CD8-positive, alpha-beta memory T cell (primary cell): ENCODE measurements at regions not wholly inside any gene's neighbourhood (a gene's known extent, or its start where the extent isn't known, plus 50 kb on each side); places are given as distances from the start of the nearest gene placed in this dataset.

Experiments
- CTCF ChIA-PET: fragments of 350-600 bp; sonication (Branson Sonifier 250); formaldehyde crosslinking; loops from one replicate; lab custom pipeline; 2021; ENCODE audit warnings: antibody characterized with exemption; lab: Charles Lee
- POLR2A ChIA-PET: fragments of 350-600 bp; sonication (Branson Sonifier 250); formaldehyde crosslinking; loops from one replicate; lab custom pipeline; 2021; ENCODE audit warnings: antibody characterized with exemption; lab: Charles Lee
- DNase-seq, 5 donors: peaks; one replicate each; pipeline versions ENCODE4 v3.0.0 to v3.0.0-alpha.2; 2020 to 2022; ENCODE audit warnings: mixed read lengths in 1 of 5
- H3K27ac ChIP-seq: one replicate; pipeline ENCODE4 v1.7.0; 2013; ENCODE audit warnings: low read depth, mild to moderate bottlenecking, low read length, moderate library complexity
- H3K27me3 ChIP-seq: 2 replicates; pipeline ENCODE4 v1.7.0; 2013; ENCODE audit warnings: low read length, mild to moderate bottlenecking; ENCODE audit not compliant: insufficient read depth, poor library complexity, severe bottlenecking
- H3K36me3 ChIP-seq: 2 replicates; pipeline ENCODE4 v1.7.0; 2013; ENCODE audit warnings: mild to moderate bottlenecking, low read length, moderate library complexity; ENCODE audit not compliant: insufficient read depth
- H3K4me1 ChIP-seq: 2 replicates; pipeline ENCODE4 v1.7.0; 2013; ENCODE audit warnings: mild to moderate bottlenecking, low read length, moderate library complexity; ENCODE audit not compliant: insufficient read depth
- H3K4me3 ChIP-seq: 2 replicates; pipeline ENCODE4 v1.7.0; 2013; ENCODE audit warnings: mild to moderate bottlenecking, low read length
- H3K9me3 ChIP-seq: 2 replicates; pipeline ENCODE4 v1.7.0; 2013; ENCODE audit warnings: mild to moderate bottlenecking, low read length
- H3K27ac Mint-ChIP-seq, 8 donors: one replicate each; pipeline ENCODE4 v1.8.0; 2020 to 2021; ENCODE audit warnings: mixed read lengths in 8 of 8, mild to moderate bottlenecking in 6 of 8, inconsistent platforms in 3 of 8, moderate library complexity in 3 of 8
- H3K27me3 Mint-ChIP-seq, 2 donors: one replicate each; pipeline ENCODE4 v1.8.0; 2020 to 2021; ENCODE audit warnings: mixed read lengths in 2 of 2, mild to moderate bottlenecking in 1 of 2, moderate library complexity in 1 of 2
- H3K36me3 Mint-ChIP-seq, 3 donors: one replicate each; pipeline ENCODE4 v1.8.0; 2020 to 2021; ENCODE audit warnings: mixed read lengths in 3 of 3, inconsistent platforms in 1 of 3, mild to moderate bottlenecking in 1 of 3
- H3K4me1 Mint-ChIP-seq, 3 donors: one replicate each; pipeline ENCODE4 v1.8.0; 2020 to 2021; ENCODE audit warnings: mixed read lengths in 3 of 3, inconsistent platforms in 1 of 3, mild to moderate bottlenecking in 1 of 3
- H3K4me3 Mint-ChIP-seq, 7 donors: one replicate each; pipeline ENCODE4 v1.8.0; 2020 to 2021; ENCODE audit warnings: mixed read lengths in 7 of 7, mild to moderate bottlenecking in 6 of 7, moderate library complexity in 4 of 7, inconsistent platforms in 2 of 7
- H3K9me3 Mint-ChIP-seq, 5 donors: one replicate each; pipeline ENCODE4 v1.8.0; 2020 to 2022; ENCODE audit warnings: mixed read lengths in 5 of 5, mild to moderate bottlenecking in 3 of 5, moderate library complexity in 2 of 5, inconsistent platforms in 1 of 5

DNA sequence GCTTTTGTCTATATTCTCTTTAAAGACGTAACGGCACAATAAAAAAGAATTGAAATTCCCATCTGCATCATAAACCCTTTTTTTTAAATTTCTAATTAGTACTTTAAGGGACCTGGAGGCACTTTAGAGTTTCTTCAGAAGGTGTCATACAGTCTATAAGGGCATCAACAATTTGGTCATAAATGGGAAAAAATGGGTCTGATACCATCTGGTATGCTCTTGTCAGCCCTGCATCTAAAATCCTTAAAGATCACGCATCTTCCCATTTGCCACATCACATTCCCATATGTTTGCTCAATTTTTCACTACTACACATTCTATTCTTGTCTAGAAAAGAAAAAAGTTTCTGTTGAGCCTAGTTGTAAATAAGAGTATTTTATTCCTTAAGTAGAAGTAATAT is 53.8 kb downstream of the COX7C start:
- H3K9me3 ChIP-seq = no peaks in the 10 kb centered on the region
- Mint-ChIP-seq H3K4me1 (no peaks in the 10 kb centered on the region), H3K36me3 (no peaks in the 10 kb centered on the region), H3K9me3 (peaks cover 0 to 1% (median 0%) of the 10 kb centered on the region in 5 donors), H3K4me3 (no peak overlapping the region), H3K27ac (no peak overlapping the region), H3K27me3 (peaks cover 4 to 14% of the 10 kb centered on the region in 2 donors)
- ChIA-PET CTCF (no interaction called here), POLR2A (no interaction called here)
- H3K4me3 ChIP-seq = no peak overlapping the region
- H3K4me1 ChIP-seq = no peaks in the 10 kb centered on the region
- no peak for DNase-seq
- H3K27ac ChIP-seq = no peak overlapping the region
- no peaks in the 10 kb centered on the region for H3K27me3 ChIP-seq
- no peaks in the 10 kb centered on the region for H3K36me3 ChIP-seq

- no peak overlapping the region for H3K27ac Mint-ChIP-seq
- no peaks in the 10 kb centered on the region for H3K9me3 Mint-ChIP-seq
- CTCF ChIA-PET = no interaction called here
- Histone ChIP-seq H3K36me3 (no peaks in the 10 kb centered on the region), H3K4me3 (no peak overlapping the region), H3K9me3 (no peaks in the 10 kb centered on the region), H3K4me1 (no peaks in the 10 kb centered on the region), H3K27me3 (no peaks in the 10 kb centered on the region), H3K27ac (no peak overlapping the region)
- no peaks in the 10 kb centered on the region for H3K4me1 Mint-ChIP-seq
- H3K27me3 Mint-ChIP-seq = peaks cover 4 to 14% of the 10 kb centered on the region in 2 donors
- no peaks in the 10 kb centered on the region for H3K36me3 Mint-ChIP-seq
- DNase-seq = no peak
- no peak overlapping the region for H3K4me3 Mint-ChIP-seq
- POLR2A ChIA-PET = no interaction called here
These were observed 56.3 kb downstream of the COX7C start for GRCh38 chr5:86674069-86674468.

DNA sequence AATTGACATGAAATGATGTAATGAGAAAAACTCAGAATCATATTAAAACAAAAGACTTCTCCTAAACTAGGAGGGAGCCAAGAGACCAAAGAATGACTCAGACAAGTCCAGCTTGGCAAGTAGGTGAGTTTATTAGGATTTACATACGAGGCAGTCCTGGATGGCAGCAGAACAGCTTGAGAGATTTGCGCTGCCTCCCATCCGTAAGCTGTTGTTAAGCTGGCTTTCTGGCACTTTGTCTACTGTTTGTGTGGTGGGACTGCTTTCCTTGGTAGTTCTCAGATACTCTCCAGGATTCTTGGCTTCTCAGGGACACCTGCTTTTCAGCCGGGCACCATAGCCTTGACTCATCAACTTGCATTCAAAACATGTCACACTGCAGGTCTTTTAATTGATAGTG is 57.6 kb downstream of the COX7C start:
- Histone ChIP-seq H3K4me3 (no peak overlapping the region), H3K36me3 (no peaks in the 10 kb centered on the region), H3K9me3 (no peaks in the 10 kb centered on the region), H3K27me3 (no peaks in the 10 kb centered on the region), H3K4me1 (no peaks in the 10 kb centered on the region), H3K27ac (no peak overlapping the region)
- Mint-ChIP-seq H3K36me3 (no peaks in the 10 kb centered on the region), H3K27me3 (peaks cover 2 to 9% of the 10 kb centered on the region in 2 donors), H3K9me3 (no peaks in the 10 kb centered on the region), H3K4me3 (no peak overlapping the region), H3K4me1 (no peaks in the 10 kb centered on the region), H3K27ac (no peak overlapping the region)
- POLR2A ChIA-PET = no interaction called here
- CTCF ChIA-PET = no interaction called here
- DNase-seq = no peak

GRCh38 chr5:86679529-86679928 is 61.8 kb downstream of the COX7C start:
- no peaks in the 10 kb centered on the region for H3K9me3 Mint-ChIP-seq
- H3K4me3 ChIP-seq = no peak overlapping the region
- no peak overlapping the region for H3K4me3 Mint-ChIP-seq
- H3K9me3 ChIP-seq = no peaks in the 10 kb centered on the region
- peak in 1 of 5 donors; percentile 11 for DNase-seq
- H3K27ac ChIP-seq = no peak overlapping the region
- no peaks in the 10 kb centered on the region for H3K4me1 ChIP-seq
- no peaks in the 10 kb centered on the region for H3K27me3 ChIP-seq
- no peak overlapping the region for H3K27ac Mint-ChIP-seq
- peaks cover 0 to 14% of the 10 kb centered on the region in 2 donors for H3K27me3 Mint-ChIP-seq
- no peaks in the 10 kb centered on the region for H3K36me3 ChIP-seq
- ChIA-PET CTCF (no interaction called here), POLR2A (no interaction called here)
- no peaks in the 10 kb centered on the region for H3K36me3 Mint-ChIP-seq
- H3K4me1 Mint-ChIP-seq = no peaks in the 10 kb centered on the region

GRCh38 chr5:86679949-86680348 is 62.2 kb downstream of the COX7C start:
- Histone ChIP-seq H3K36me3 (no peaks in the 10 kb centered on the region), H3K4me3 (no peak overlapping the region), H3K9me3 (no peaks in the 10 kb centered on the region), H3K27ac (no peak overlapping the region), H3K4me1 (no peaks in the 10 kb centered on the region), H3K27me3 (no peaks in the 10 kb centered on the region)
- Mint-ChIP-seq H3K4me1 (no peaks in the 10 kb centered on the region), H3K9me3 (no peaks in the 10 kb centered on the region), H3K36me3 (no peaks in the 10 kb centered on the region), H3K27ac (no peak overlapping the region), H3K27me3 (peaks cover 0 to 15% of the 10 kb centered on the region in 2 donors), H3K4me3 (no peak overlapping the region)
- no peak for DNase-seq
- ChIA-PET CTCF (no interaction called here), POLR2A (no interaction called here)

DNA sequence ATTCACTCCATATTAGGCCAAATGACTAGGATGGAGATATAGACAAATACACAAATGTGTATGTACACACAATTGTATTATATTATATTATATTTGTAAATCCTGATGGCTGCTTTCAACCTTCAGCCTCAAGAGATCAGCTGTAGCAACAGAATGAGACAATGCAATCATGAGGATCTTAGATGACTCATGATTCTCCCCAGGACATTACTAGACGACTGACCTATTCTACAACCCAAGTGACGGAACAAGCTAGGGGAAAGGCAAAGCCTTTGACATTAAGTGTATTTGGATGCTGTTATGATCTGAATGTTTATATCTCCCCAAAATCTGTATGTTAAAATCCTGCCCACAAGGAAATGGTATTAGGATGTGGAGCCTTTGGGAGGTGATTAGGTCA is 66.5 kb downstream of the COX7C start:
- Mint-ChIP-seq H3K4me3 (no peak overlapping the region), H3K9me3 (no peaks in the 10 kb centered on the region), H3K27me3 (peaks cover 0 to 15% of the 10 kb centered on the region in 2 donors), H3K27ac (peak overlapping the region in 1 of 8 donors; percentile 71), H3K4me1 (no peaks in the 10 kb centered on the region), H3K36me3 (no peaks in the 10 kb centered on the region)
- H3K4me3 ChIP-seq = no peak overlapping the region
- no peaks in the 10 kb centered on the region for H3K4me1 ChIP-seq
- ChIA-PET CTCF (no interaction called here), POLR2A (no interaction called here)
- H3K36me3 ChIP-seq = no peaks in the 10 kb centered on the region
- H3K27ac ChIP-seq = no peak overlapping the region
- no peak for DNase-seq
- H3K9me3 ChIP-seq = no peaks in the 10 kb centered on the region
- H3K27me3 ChIP-seq = no peaks in the 10 kb centered on the region

- Histone ChIP-seq H3K27ac (no peak overlapping the region), H3K27me3 (no peaks in the 10 kb centered on the region), H3K36me3 (no peaks in the 10 kb centered on the region), H3K9me3 (no peaks in the 10 kb centered on the region), H3K4me3 (no peak overlapping the region), H3K4me1 (no peaks in the 10 kb centered on the region)
- H3K36me3 Mint-ChIP-seq = no peaks in the 10 kb centered on the region
- no peaks in the 10 kb centered on the region for H3K4me1 Mint-ChIP-seq
- no peak for DNase-seq
- H3K27me3 Mint-ChIP-seq = peaks cover 0 to 15% of the 10 kb centered on the region in 2 donors
- no peak overlapping the region for H3K27ac Mint-ChIP-seq
- no peaks in the 10 kb centered on the region for H3K9me3 Mint-ChIP-seq
- no peak overlapping the region for H3K4me3 Mint-ChIP-seq
- CTCF ChIA-PET = no interaction called here
- POLR2A ChIA-PET = no interaction called here
These were observed 68.3 kb downstream of the COX7C start for GRCh38 chr5:86686046-86686445.

GRCh38 chr5:86688406-86688805 is 70.7 kb downstream of the COX7C start:
- no peak overlapping the region for H3K27ac ChIP-seq
- no peaks in the 10 kb centered on the region for H3K4me1 ChIP-seq
- H3K27ac Mint-ChIP-seq = no peak overlapping the region
- POLR2A ChIA-PET = no interaction called here
- no peaks in the 10 kb centered on the region for H3K36me3 Mint-ChIP-seq
- no peaks in the 10 kb centered on the region for H3K9me3 Mint-ChIP-seq
- no peak for DNase-seq
- no peaks in the 10 kb centered on the region for H3K36me3 ChIP-seq
- CTCF ChIA-PET = no interaction called here
- no peaks in the 10 kb centered on the region for H3K27me3 ChIP-seq
- no peaks in the 10 kb centered on the region for H3K9me3 ChIP-seq
- H3K27me3 Mint-ChIP-seq = peaks cover 0 to 5% of the 10 kb centered on the region in 2 donors
- H3K4me3 Mint-ChIP-seq = no peak overlapping the region
- no peak overlapping the region for H3K4me3 ChIP-seq
- H3K4me1 Mint-ChIP-seq = no peaks in the 10 kb centered on the region
